ENCODE measurements at regions not wholly inside any gene's neighbourhood (a gene's known extent, or its start where the extent isn't known, plus 50 kb on each side); places are given as distances from the start of the nearest gene placed in this dataset.

DNA sequence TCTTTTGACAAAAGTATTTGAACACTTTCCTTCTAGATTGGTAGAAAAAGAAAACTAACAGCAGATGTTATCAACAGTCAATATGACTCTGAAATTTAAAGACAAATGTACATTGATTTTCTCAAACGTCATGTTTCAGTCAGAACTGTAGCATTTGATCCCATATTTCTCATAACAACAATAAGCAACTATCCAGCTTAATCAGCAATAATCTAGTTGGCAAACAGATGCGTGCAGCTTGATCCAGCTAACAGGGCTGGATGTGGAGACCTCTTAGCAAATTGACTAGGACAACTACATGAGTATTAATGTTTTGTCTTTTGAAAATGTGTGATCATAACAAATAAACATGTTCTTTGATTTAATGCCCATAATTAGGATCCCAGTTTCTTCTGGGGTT is 94.0 kb upstream of the STT3B start:
- TF ChIP-seq POLR2A (IDR thresholded peaks at IDR 0.05) (no peak), POLR2AphosphoS5 (IDR thresholded peaks at IDR 0.05) (no peak)
- TF ChIP-seq, protein P1, sequence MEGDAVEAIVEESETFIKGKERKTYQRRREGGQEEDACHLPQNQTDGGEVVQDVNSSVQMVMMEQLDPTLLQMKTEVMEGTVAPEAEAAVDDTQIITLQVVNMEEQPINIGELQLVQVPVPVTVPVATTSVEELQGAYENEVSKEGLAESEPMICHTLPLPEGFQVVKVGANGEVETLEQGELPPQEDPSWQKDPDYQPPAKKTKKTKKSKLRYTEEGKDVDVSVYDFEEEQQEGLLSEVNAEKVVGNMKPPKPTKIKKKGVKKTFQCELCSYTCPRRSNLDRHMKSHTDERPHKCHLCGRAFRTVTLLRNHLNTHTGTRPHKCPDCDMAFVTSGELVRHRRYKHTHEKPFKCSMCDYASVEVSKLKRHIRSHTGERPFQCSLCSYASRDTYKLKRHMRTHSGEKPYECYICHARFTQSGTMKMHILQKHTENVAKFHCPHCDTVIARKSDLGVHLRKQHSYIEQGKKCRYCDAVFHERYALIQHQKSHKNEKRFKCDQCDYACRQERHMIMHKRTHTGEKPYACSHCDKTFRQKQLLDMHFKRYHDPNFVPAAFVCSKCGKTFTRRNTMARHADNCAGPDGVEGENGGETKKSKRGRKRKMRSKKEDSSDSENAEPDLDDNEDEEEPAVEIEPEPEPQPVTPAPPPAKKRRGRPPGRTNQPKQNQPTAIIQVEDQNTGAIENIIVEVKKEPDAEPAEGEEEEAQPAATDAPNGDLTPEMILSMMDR (IDR thresholded peaks at IDR 0.05), result no peak
